ENCODE measurements at regions not wholly inside any gene's neighbourhood (a gene's known extent, or its start where the extent isn't known, plus 50 kb on each side); places are given as distances from the start of the nearest gene placed in this dataset.

- no peaks in the 10 kb centered on the region for H3K27me3 Mint-ChIP-seq (ENCODE audit: insufficient read depth)
- H3K9me3 Mint-ChIP-seq = peaks cover 24% of the 10 kb centered on the region
- no peaks in the 10 kb centered on the region for H3K4me1 Mint-ChIP-seq (ENCODE audit: low read depth)
- no peak overlapping the region for H3K27ac Mint-ChIP-seq
- H3K36me3 Mint-ChIP-seq (ENCODE audit: low read depth) = no peaks in the 10 kb centered on the region
- no peak overlapping the region for H3K4me3 Mint-ChIP-seq
- intact Hi-C loops (cut with micrococcal nuclease) = no loop called here
- DNase-seq (ENCODE audit: low spot score) = no peak
Observed at GRCh38 chr5:42337607-42338006, 85.6 kb upstream of the GHR start.

- no peaks in the 10 kb centered on the region for H3K27me3 Mint-ChIP-seq (ENCODE audit: insufficient read depth)
- no peaks in the 10 kb centered on the region for H3K4me1 Mint-ChIP-seq (ENCODE audit: low read depth)
- peaks cover 24% of the 10 kb centered on the region for H3K9me3 Mint-ChIP-seq
- no peak for DNase-seq (ENCODE audit: low spot score)
- no peaks in the 10 kb centered on the region for H3K36me3 Mint-ChIP-seq (ENCODE audit: low read depth)
- intact Hi-C loops (cut with micrococcal nuclease) = no loop called here
- H3K27ac Mint-ChIP-seq = no peak overlapping the region
- no peak overlapping the region for H3K4me3 Mint-ChIP-seq
Observed at GRCh38 chr5:42338136-42338535, 85.1 kb upstream of the GHR start.

DNA sequence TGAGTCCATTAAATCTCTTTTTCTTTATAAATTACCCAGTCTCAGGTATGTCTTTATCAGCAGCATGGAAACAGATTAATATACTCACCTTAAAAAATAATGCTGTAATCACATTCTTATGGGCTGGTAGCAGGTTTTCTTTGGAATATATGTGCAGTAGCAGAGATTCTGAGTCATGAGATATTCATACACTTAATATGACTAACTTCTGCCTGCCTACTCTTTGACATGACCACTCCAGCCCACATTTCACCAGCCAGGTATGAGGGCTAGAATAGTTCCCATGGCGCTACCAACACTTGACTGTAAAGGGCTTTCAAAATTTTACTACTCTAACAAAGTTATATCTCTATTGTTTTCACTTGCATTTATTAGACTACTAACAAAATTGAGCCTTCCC lies 74.1 kb upstream of the GHR start:
- no peak for DNase-seq (ENCODE audit: low spot score)
- no peaks in the 10 kb centered on the region for H3K4me1 Mint-ChIP-seq (ENCODE audit: low read depth)
- no peak overlapping the region for H3K4me3 Mint-ChIP-seq
- peaks cover 4% of the 10 kb centered on the region for H3K9me3 Mint-ChIP-seq
- H3K27ac Mint-ChIP-seq = no peak overlapping the region
- H3K27me3 Mint-ChIP-seq (ENCODE audit: insufficient read depth) = no peaks in the 10 kb centered on the region
- no peaks in the 10 kb centered on the region for H3K36me3 Mint-ChIP-seq (ENCODE audit: low read depth)
- intact Hi-C loops (cut with micrococcal nuclease) = no loop called here

DNA sequence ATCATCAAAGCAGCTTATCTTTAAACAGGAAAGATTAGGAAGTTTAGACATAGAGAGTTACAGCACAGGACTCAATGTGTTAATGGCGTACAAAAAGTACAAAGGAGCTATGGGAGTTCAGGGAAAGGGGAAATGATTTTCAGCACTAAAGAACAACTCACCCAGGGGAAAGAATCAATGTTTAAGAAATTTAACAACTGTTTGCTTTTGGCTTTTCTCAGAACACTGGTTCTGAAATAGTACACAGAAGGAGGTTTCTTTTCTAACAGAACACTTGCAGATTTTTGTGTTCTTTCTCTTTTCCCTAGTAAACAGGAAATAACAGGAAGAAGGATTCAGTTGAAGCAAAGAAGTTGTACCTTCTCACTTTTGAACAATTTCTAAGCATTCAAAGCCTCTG lies 71.3 kb upstream of the GHR start:
- no peak overlapping the region for H3K4me3 Mint-ChIP-seq
- no peaks in the 10 kb centered on the region for H3K36me3 Mint-ChIP-seq (ENCODE audit: low read depth)
- no peaks in the 10 kb centered on the region for H3K4me1 Mint-ChIP-seq (ENCODE audit: low read depth)
- no peak overlapping the region for H3K27ac Mint-ChIP-seq
- DNase-seq (ENCODE audit: low spot score) = no peak
- intact Hi-C loops (cut with micrococcal nuclease) = no loop called here
- no peaks in the 10 kb centered on the region for H3K27me3 Mint-ChIP-seq (ENCODE audit: insufficient read depth)
- peaks cover 8% of the 10 kb centered on the region for H3K9me3 Mint-ChIP-seq

DNA sequence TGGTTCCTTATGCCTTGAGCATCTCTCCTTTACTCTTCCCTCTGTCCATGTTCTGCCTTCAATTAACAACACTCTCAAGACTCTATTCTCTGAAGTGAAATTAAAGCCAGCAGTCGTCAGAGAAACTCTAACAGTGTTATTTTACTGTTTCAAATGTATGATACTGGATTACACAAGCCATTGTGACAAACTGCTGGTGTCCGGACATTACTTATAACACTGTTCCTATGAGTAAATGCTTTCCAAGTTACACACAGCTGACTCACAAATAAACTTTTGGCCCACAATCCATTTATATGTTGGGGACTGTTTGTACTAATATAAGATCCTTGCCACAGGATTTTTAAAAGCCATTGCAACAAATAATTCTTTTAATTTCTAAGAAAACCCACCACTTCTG lies 63.2 kb upstream of the GHR start:
- H3K36me3 Mint-ChIP-seq (ENCODE audit: low read depth) = no peaks in the 10 kb centered on the region
- H3K4me1 Mint-ChIP-seq (ENCODE audit: low read depth) = no peaks in the 10 kb centered on the region

DNA sequence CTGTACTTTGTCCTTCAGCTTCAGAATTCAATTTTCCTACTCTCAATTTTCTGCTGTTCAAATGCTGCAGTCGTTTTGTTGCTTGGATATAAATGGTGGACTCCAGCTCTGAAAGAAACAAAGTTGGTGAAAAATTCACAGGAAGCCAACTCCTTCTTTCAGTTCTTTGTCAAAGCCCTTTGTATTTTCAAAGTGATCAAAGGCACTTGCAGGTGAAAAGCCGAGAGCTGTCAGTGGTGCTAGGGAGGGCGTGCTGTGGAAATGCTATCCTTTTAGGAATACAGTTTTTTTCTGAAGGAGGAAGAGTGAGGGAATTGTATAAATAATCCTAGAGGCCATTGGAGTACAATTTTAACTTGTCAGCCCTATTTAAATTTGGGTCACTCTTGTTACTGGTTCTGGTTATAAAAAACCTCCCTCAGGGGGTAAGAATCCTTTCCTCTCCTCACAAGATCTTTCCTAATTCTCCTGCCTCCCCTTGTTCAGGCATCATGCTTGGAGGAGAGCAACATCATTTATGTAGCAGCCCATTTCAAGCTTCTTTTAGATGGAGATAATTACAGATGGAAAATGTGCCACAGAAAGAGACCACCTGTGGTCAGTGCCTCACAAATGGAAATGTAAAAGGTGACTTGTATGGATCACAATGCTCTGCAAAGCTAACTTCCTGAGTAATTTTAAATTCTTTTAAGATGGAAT lies 62.5 kb upstream of the GHR start:
- no peak for DNase-seq (ENCODE audit: low spot score)
- Mint-ChIP-seq H3K4me3 (no peak overlapping the region), H3K36me3 (ENCODE audit: low read depth) (no peaks in the 10 kb centered on the region), H3K9me3 (no peaks in the 10 kb centered on the region), H3K27ac (no peak overlapping the region), H3K27me3 (ENCODE audit: insufficient read depth) (no peaks in the 10 kb centered on the region), H3K4me1 (ENCODE audit: low read depth) (no peaks in the 10 kb centered on the region)
- intact Hi-C loops (cut with micrococcal nuclease) = no loop called here

More for the DNA sequence above, 63.2 kb upstream of the GHR start:
- DNase-seq (ENCODE audit: low spot score) = no peak
- H3K4me3 Mint-ChIP-seq = no peak overlapping the region
- no peak overlapping the region for H3K27ac Mint-ChIP-seq
- no peaks in the 10 kb centered on the region for H3K9me3 Mint-ChIP-seq
- intact Hi-C loops (cut with micrococcal nuclease) = no loop called here
- no peaks in the 10 kb centered on the region for H3K27me3 Mint-ChIP-seq (ENCODE audit: insufficient read depth)

DNA sequence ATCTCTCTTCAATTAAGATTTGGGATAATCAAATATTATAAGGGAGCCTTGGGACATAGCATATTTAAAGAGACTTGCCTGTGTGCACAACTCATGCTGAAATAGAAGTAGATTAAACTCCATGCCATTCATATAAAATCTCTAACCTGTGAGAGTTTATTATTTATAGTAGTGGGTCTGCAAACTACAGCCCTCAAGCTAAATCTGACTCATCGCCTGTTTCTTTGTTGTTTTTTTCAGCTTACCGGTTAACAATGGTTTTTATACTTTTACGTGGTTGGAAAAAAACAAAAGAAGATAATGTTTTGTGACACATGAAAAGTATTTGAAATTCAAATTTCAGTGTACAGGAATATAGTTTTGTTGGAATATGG lies 61.9 kb upstream of the GHR start:
- H3K4me1 Mint-ChIP-seq (ENCODE audit: low read depth) = no peaks in the 10 kb centered on the region
- no peak overlapping the region for H3K4me3 Mint-ChIP-seq
- DNase-seq (ENCODE audit: low spot score) = no peak
- H3K27ac Mint-ChIP-seq = no peak overlapping the region
- no peaks in the 10 kb centered on the region for H3K27me3 Mint-ChIP-seq (ENCODE audit: insufficient read depth)
- intact Hi-C loops (cut with micrococcal nuclease) = no loop called here
- H3K9me3 Mint-ChIP-seq = no peaks in the 10 kb centered on the region
- H3K36me3 Mint-ChIP-seq (ENCODE audit: low read depth) = no peaks in the 10 kb centered on the region

DNA sequence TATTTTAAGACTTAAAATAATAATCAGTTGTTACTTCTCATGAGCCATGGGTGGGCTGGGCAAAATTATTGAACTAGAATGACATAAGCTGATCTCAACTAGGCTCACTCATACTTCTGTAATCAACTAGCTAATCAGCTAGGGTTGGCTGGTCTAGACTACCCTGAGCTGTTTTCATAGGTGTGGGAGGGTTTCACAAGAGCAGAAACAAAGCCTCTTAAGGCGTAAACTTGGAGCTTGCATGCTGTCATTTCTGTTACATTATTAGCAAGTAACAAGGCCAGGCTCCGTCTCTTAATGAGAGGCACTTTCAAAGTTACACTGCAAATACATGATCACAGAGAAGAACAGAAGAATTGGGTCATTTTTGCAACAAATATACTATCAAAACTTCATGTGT lies 57.2 kb upstream of the GHR start:
- no peak for DNase-seq (ENCODE audit: low spot score)
- Mint-ChIP-seq H3K4me3 (no peak overlapping the region), H3K36me3 (ENCODE audit: low read depth) (no peaks in the 10 kb centered on the region), H3K27me3 (ENCODE audit: insufficient read depth) (no peaks in the 10 kb centered on the region), H3K9me3 (no peaks in the 10 kb centered on the region), H3K27ac (no peak overlapping the region), H3K4me1 (ENCODE audit: low read depth) (no peaks in the 10 kb centered on the region)
- intact Hi-C loops (cut with micrococcal nuclease) = no loop called here
